Nephron (organoid): ENCODE measurements at regions not wholly inside any gene's neighbourhood (a gene's known extent, or its start where the extent isn't known, plus 50 kb on each side); places are given as distances from the start of the nearest gene placed in this dataset.

Experiments
- H3K27ac Mint-ChIP-seq, 3 experiments: 2 replicates each; pipeline ENCODE4 v1.8.0; 2020; ENCODE audit warnings: mixed read lengths in 3 of 3, mild to moderate bottlenecking in 2 of 3, moderate library complexity in 1 of 3
- H3K27me3 Mint-ChIP-seq: 2 replicates; pipeline ENCODE4 v1.8.0; 2021; ENCODE audit warnings: low read depth, mild to moderate bottlenecking, moderate library complexity, mixed read lengths
- H3K36me3 Mint-ChIP-seq: 2 replicates; pipeline ENCODE4 v1.8.0; 2020; ENCODE audit warnings: low read depth, mixed read lengths
- H3K4me1 Mint-ChIP-seq: 2 replicates; pipeline ENCODE4 v1.8.0; 2020; ENCODE audit warnings: mixed read lengths
- H3K4me3 Mint-ChIP-seq, 3 experiments: 2 replicates each; pipeline ENCODE4 v1.8.0; 2020; ENCODE audit warnings: mild to moderate bottlenecking in 3 of 3, mixed read lengths in 3 of 3, moderate library complexity in 2 of 3
- H3K9me3 Mint-ChIP-seq: 2 replicates; pipeline ENCODE4 v1.8.0; 2020; ENCODE audit warnings: mixed read lengths
- CTCF ChIP-seq, 3 experiments: fragments of 200-600 bp; sonication (generic); IDR thresholded peaks; one replicate each; pipeline ENCODE4 v1.5.0; 2021; ENCODE audit warnings: antibody characterized with exemption in 3 of 3; ENCODE audit not compliant: unreplicated experiment in 3 of 3

DNA sequence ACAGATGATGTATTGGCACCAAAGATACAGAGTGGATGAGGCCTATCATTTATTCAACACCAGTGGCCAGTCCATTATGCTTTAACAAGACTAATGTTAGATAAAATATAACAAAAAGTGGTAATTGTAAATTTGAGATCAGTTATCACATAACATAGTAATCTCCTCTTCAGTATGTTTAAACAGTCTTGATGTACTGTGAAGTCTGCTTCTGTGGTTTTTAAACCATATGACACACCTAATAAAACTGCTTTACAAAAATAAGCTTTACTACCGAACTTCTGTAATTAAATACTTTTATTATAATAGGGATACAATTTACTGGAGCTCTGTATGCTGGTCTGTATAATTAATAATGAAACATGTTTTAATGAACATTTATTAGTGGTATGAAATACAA lies 2156.1 kb upstream of the CELF4 start:
- Mint-ChIP-seq H3K4me1 (no peaks in the 10 kb centered on the region), H3K27me3 (no peaks in the 10 kb centered on the region), H3K36me3 (no peaks in the 10 kb centered on the region), H3K4me3 (no peak overlapping the region), H3K27ac (no peak overlapping the region), H3K9me3 (no peaks in the 10 kb centered on the region)
- no peak for TF ChIP-seq CTCF (IDR thresholded peaks at IDR 0.05; ENCODE audit: unreplicated experiment in 3 of 3)

DNA sequence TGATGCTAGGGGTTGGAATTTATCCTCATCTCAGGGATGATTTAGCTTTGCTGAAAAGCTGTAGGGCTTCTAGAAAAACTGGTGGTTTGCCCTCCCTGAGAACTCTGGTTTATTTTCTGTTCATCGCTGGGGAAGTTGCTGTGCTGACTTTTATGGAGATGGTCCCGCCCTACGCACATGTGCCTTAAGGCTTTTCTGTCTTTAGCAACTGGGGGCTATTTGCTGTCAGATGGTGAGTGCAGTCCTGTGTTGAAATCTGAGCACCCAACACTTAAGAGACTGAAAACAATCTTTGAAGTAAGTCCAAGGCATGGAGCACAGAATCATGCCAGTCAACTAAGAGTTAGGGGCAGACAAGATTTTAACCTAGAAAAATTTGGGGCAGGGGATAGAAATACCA lies 2148.4 kb upstream of the CELF4 start:
- H3K27me3 Mint-ChIP-seq, result peaks cover 4% of the 10 kb centered on the region
- no peaks in the 10 kb centered on the region for H3K36me3 Mint-ChIP-seq
- peaks cover 14% of the 10 kb centered on the region for H3K4me1 Mint-ChIP-seq
- no peak overlapping the region for H3K4me3 Mint-ChIP-seq
- TF ChIP-seq CTCF (IDR thresholded peaks at IDR 0.05; ENCODE audit: unreplicated experiment in 3 of 3), result no peak
- no peaks in the 10 kb centered on the region for H3K9me3 Mint-ChIP-seq
- H3K27ac Mint-ChIP-seq, result peak overlapping the region in 1 of 3 experiments; percentile 36

GRCh38 chr18:39711701-39712100 lies 2146.1 kb upstream of the CELF4 start:
- H3K9me3 Mint-ChIP-seq, result no peaks in the 10 kb centered on the region
- peaks cover 4% of the 10 kb centered on the region for H3K27me3 Mint-ChIP-seq
- no peak overlapping the region for H3K27ac Mint-ChIP-seq
- peaks cover 14% of the 10 kb centered on the region for H3K4me1 Mint-ChIP-seq
- H3K4me3 Mint-ChIP-seq, result no peak overlapping the region
- H3K36me3 Mint-ChIP-seq, result no peaks in the 10 kb centered on the region
- no peak for TF ChIP-seq CTCF (IDR thresholded peaks at IDR 0.05; ENCODE audit: unreplicated experiment in 3 of 3)

DNA sequence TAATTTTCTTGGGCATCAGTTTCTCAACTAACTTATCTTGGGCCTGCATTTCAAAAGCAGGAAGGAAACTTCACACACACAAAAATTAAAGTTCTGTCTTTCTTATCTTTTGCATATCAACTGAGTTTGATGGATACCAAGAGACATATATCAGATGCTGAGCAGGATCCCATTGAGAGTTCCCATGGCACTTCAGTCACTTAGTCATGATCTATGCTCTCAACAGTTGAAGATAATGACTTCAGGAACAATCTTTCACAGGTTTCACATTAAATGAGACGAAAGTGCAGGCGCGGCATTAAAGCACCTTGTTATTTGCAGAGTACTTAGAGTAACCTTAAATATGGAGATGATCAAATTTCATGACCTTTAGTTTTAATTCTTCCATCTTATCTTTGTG lies 2139.8 kb upstream of the CELF4 start:
- Mint-ChIP-seq H3K4me1 (no peaks in the 10 kb centered on the region), H3K27me3 (peaks cover 4% of the 10 kb centered on the region), H3K27ac (no peak overlapping the region), H3K4me3 (no peak overlapping the region), H3K9me3 (peaks cover 5% of the 10 kb centered on the region), H3K36me3 (no peaks in the 10 kb centered on the region)
- TF ChIP-seq CTCF (IDR thresholded peaks at IDR 0.05; ENCODE audit: unreplicated experiment in 3 of 3), result no peak

- Mint-ChIP-seq H3K9me3 (peaks cover 6% of the 10 kb centered on the region), H3K27ac (no peak overlapping the region), H3K4me3 (no peak overlapping the region), H3K36me3 (no peaks in the 10 kb centered on the region), H3K27me3 (peaks cover 4% of the 10 kb centered on the region), H3K4me1 (no peaks in the 10 kb centered on the region)
- TF ChIP-seq CTCF (IDR thresholded peaks at IDR 0.05; ENCODE audit: unreplicated experiment in 3 of 3), result no peak
These were observed 2137.3 kb upstream of the CELF4 start for GRCh38 chr18:39702888-39703287.

DNA sequence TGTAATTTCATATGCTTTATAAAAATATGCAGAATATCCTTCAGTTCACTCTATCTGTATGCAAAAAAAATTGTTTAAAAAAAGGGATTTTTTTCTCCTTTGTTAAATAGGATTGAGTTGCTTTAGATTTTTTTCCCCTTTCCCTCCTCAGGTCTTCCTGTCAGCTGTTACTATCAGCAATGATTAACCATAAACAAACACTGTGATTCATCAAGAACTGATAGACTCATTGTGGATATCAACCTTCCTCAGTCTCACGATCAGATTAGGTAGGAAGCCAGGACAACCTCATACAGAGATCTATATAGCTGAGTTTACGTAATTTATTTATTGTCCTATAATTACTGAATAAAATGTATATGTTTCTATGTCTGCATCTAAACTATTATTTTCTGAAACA lies 2136.2 kb upstream of the CELF4 start:
- Mint-ChIP-seq H3K9me3 (peaks cover 7% of the 10 kb centered on the region), H3K36me3 (no peaks in the 10 kb centered on the region), H3K27me3 (peaks cover 4% of the 10 kb centered on the region), H3K27ac (no peak overlapping the region), H3K4me3 (no peak overlapping the region), H3K4me1 (no peaks in the 10 kb centered on the region)
- no peak for TF ChIP-seq CTCF (IDR thresholded peaks at IDR 0.05; ENCODE audit: unreplicated experiment in 3 of 3)
